Activated naive CD4-positive, alpha-beta T cell (primary cell): ENCODE measurements at regions not wholly inside any gene's neighbourhood (a gene's known extent, or its start where the extent isn't known, plus 50 kb on each side); places are given as distances from the start of the nearest gene placed in this dataset.
"Not testable (repeated sequence)": the region's sequence is repeated elsewhere in the genome, so short reads cannot be mapped to it uniquely, and the experiment has no call there.

ENCODE experiments used
- DNase-seq, 4 experiments: peaks; one replicate each; lab custom pipeline; 2025; lab: John Stamatoyannopoulos, UW

- no peak for DNase-seq
Measured at GRCh38 chr10:2891073-2891769, 176.1 kb upstream of the PFKP start.

GRCh38 chr10:2890093-2890492, 177.3 kb upstream of the PFKP start:
- DNase-seq: no peak

DNA sequence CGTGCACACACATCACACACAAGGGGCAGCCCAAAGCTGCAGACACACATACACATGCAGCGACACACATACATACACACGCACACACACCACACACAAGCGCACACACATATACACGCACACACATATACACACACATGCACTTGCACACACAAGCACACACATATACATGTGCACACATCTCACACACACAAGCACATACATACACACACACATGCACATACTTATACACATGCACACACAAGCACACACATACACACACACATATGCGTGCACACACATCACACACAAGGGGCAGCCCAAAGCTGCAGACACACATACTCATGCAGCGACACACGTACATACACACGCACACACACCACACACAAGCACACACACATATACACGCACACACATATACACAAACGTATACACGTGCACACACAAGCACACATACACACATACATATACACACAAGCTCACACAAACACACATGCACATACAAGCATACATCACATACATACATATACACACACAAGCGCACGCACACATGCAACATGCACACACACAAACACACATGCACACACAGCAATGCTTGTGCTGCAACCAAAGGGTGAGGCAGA, 178.8 kb upstream of the PFKP start:
- no peak for DNase-seq

DNA sequence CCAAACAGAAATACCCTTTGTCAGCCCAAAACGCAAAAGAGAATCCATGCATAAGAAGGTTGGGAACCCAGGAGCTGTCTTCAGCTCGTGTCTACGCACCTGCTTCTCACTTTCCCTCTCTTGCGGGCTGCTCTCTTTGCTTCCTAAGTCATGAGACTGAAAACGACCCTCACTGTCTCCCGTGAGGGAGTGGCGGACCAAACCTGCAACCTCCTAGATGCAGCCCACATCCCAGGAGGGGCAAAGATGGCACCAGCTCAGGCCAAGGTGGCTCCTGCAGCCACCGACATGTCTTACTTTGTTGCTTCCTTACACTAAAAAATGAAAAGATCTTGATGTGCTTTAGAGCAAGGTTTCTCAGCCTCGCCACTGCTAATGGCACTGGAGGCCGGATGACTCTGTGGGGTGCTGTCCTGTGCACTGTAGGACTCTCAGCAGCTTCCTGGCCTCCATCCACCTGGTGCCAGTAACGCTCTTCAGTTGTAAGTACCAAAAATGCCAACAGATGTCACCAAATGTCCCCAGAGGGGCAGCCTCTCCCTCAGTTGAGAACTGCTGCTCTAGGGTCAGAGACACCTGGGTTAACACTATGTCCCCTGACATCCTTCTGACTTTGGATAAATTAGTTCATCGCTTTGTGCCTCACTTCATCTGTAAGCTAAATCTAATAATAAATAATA, 179.8 kb upstream of the PFKP start:
- no peak for DNase-seq

DNA sequence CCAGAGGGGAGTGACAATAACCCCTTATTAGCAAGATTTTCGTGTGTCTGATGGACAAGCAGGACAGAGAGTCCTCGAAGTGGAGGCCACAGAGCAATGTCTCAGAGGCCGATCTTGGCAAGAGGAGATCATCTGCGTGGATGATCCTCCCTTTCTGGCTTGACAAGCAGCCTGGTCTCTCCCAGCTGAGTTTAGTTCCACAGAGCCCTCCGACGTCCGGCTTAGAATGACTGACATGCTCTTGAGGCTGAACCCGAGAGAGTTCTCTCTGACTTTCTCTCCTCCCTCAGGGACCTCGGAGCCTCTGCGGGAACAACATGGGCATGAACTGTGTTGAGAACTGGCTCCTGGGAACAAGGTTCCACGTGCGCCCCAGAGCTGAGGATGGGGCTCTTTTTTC, 180.7 kb upstream of the PFKP start:
- no peak for DNase-seq

- DNase-seq: no peak
Measured at GRCh38 chr10:2885288-2886278, 181.8 kb upstream of the PFKP start.

DNA sequence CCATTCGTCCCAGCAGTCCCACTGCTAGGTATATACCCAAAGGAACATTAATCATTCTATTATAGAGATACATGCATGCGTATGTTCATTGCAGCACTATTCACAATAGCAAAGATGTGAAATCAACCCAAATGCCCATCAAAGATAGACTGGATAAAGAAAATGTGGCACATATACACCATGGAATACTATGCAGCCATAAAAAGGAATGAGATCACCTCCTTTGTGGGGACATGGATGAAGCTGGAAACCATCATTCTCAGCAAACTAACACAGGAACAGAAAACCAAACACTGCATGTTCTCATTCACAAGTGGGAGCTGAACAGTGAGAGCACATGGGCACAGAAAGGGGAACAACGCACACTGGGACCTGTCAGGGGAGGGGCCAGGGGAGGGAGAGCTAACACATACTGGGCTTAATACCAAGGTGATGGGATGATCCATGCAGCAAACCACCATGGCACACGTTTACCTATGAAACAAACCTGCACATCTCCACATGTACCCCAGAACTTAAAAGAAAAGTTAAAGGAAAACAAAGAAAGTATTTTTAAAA, 183.3 kb upstream of the PFKP start:
- not testable (repeated sequence) for DNase-seq

GRCh38 chr10:2883238-2883637, 184.1 kb upstream of the PFKP start:
- no peak for DNase-seq

- no peak for DNase-seq
Measured at GRCh38 chr10:2882628-2883027, 184.7 kb upstream of the PFKP start.

GRCh38 chr10:2881720-2882620, 185.4 kb upstream of the PFKP start:
- no peak for DNase-seq

DNA sequence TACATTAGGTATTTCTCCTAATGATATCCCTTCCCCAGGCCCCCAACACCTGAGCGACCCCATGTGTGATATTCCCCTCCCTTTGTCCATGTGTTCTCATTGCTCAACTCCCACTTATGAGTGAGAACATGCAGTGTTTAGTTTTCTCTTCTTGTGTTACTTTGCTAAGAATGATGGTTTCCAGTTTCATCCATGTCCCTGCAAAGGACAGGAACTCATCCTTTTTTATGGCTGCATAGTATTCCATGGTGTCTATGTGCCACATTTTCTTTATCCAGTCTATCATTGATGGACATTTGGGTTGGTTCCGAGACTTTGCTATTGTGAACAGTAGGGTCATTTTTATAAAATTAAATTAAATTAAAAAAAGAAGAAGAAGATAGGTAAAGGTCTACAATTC, 187.3 kb upstream of the PFKP start:
- DNase-seq: not testable (repeated sequence)

GRCh38 chr10:2878818-2879217, 188.5 kb upstream of the PFKP start:
- no peak for DNase-seq

DNA sequence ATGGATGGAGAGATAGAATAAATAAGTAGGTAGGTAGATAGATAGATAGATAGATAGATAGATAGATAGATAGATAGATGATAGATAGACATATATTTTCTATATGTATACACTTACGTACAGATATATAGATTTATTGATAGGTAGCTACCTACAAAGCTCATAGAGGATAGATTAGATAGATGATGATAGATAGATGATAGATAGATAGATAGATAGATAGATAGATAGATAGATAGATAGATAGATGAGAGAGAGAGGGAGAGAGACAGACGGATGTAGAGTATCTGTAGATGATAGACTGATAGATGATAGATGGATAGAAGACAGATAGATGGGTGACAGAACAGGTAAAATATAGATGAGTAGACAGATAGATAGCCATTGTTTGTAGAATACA, 191.3 kb upstream of the PFKP start:
- no peak for DNase-seq

DNA sequence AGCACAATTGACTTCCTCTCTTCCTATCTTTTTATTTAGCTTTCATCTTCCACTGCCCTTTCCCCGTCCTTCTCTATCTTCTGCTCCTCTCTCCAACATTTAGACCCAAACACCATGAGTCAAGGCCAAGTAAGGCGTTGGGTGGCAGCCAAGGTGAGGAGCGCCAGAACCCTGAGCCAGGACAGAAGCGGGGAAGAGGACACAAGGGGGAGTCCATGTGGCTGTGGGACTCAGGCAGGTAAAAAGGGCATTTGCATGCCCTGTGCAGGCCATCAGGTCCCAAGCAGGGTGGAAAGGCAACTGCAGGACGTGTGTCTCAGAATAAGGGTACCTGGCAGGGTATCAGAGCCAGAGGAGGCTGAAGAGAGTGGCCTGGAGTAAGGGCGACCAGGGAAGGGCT, 192.4 kb upstream of the PFKP start:
- DNase-seq: no peak

DNA sequence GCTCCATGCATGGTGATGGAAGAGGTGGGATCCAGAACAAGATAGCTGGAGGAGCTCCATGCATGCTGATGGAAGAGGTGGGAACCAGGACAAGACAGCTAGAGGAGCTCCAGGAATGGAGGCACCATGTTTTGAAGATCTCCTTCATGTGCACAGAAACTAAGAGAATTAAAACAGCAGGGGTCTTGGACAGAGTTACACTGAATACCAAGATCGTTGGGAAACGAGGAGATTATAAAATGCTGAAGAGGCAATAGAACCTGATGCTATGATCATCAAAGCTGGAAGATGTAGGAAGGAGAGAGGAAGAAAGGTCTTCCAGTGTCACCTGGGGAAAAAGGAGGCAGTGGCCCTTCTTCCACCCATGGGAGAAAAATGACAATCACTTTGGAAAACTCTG, 193.6 kb upstream of the PFKP start:
- no peak for DNase-seq

DNA sequence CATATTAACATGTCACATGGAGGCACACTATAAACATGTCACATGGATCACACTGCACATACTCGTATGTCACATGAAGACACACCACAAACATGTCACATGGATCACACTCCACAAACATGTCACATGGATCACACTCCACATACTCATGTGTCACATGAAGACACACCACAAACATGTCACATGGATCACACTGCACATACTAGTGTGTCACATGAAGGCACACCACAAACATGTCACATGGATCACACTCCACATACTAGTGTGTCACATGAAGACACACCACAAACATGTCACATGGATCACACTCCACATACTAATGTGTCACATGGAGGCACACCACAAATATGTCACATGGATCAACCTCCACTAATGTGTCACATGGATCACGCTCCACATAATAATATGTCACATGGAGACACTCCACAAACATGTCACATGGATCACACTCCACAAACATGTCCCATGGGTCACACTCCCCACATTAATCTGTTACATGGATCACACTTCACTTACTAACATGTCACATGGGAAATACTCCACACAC, 195.6 kb upstream of the PFKP start:
- no peak for DNase-seq

DNA sequence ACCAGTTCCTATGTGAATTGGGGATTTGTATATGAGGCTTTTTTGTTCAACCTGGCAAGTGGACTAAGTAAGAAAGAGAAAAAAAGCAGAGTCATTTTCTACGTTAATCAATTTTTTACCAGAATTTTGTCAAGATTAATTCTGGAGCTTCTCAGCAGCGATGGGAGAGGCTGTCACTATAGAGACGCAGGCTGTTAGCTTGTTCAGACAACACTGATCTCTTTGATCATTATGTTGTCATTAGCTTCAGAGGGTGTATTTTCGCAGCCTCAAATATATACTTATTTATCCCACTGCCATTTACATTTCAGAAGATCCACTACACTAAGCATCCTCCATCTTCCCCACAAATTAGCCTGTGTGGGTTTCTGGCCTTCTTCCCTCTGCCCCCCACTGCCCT, 196.7 kb upstream of the PFKP start:
- no peak for DNase-seq

- DNase-seq: no peak
Measured at GRCh38 chr10:2867788-2868299, 199.5 kb upstream of the PFKP start.

DNA sequence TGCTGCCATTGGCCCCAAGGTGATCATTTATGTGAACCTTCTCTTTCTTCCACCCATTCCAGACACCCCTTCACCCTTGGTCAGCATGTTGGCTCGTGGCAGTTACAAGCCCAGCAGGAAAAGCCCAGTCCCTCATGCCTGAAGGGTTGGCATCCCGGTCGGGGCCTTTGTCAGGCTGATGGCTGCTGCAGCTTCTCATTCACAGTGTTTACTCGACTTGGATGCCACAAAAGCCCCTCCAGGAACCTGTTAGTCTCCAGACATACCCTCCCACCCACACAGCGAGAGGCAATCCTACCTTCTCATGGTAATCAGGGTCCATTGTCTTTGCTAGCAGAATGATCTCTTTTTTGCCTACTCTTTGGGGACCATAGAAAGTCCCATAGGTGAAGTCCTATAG, 200.8 kb upstream of the PFKP start:
- DNase-seq: no peak

GRCh38 chr10:2861632-2862210, 205.6 kb upstream of the PFKP start:
- DNase-seq: no peak
